ENCODE measurements at regions not wholly inside any gene's neighbourhood (a gene's known extent, or its start where the extent isn't known, plus 50 kb on each side); places are given as distances from the start of the nearest gene placed in this dataset.

DNA sequence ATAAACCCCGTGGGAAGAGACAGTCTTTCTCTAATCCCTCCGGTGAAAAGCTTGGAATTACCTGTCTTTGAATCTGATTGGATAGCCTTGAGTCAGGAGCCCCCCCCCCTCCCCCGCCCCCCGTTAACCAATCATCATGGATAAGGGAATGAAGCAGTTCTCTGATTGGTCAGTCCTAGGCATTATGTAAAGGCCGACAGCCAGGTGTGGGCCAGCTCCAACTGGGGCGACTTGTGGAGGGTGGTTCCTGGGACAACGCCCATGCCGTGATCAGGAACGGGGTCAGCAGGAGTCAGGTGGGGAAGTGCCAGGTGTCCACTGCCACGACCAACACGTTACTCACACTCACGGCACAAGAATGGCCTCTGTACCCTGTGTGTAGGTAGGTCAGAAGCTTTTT, 406.8 kb upstream of the SULF2 start:
- H3K36me3 ChIP-seq (ENCODE audit: insufficient read depth, low read length, poor library complexity, severe bottlenecking), result no peaks in the 10 kb centered on the region
- no peak for DNase-seq (ENCODE audit: low spot score)
- intact Hi-C loops (cut with micrococcal nuclease; ENCODE audit: unreplicated experiment), result no loop called here
- peaks cover 2% of the 10 kb centered on the region for H3K4me1 ChIP-seq (ENCODE audit: insufficient read depth, low read length, poor library complexity, severe bottlenecking)
- TF ChIP-seq CTCF (conservative IDR thresholded peaks at IDR 0.05; ENCODE audit: low read depth, low read length) (no peak), EZH2 (IDR thresholded peaks at IDR 0.05; ENCODE audit: borderline replicate concordance, low read depth, low read length, poor library complexity, severe bottlenecking) (no peak)
- H3K9me3 ChIP-seq (ENCODE audit: low read depth, low read length, poor library complexity, severe bottlenecking), result no peaks in the 10 kb centered on the region
- ChIA-PET CTCF (no interaction called here), POLR2A (ENCODE audit: low non-redundant PET) (no interaction called here)
- peaks cover 3% of the 10 kb centered on the region for H3K27me3 ChIP-seq (replicated peaks; ENCODE audit: insufficient read depth, low read depth, low read length, poor library complexity)
- no peak overlapping the region for H3K4me3 ChIP-seq (ENCODE audit: low read depth, low read length, poor library complexity, severe bottlenecking)
- H3K27ac ChIP-seq (ENCODE audit: low read depth, low read length, poor library complexity, severe bottlenecking), result no peak overlapping the region
- BruUV-seq (replicated peaks), result no TSS peak

- H3K4me3 ChIP-seq (ENCODE audit: low read depth, low read length, poor library complexity, severe bottlenecking), result no peak overlapping the region
- H3K9me3 ChIP-seq (ENCODE audit: low read depth, low read length, poor library complexity, severe bottlenecking), result no peaks in the 10 kb centered on the region
- TF ChIP-seq CTCF (conservative IDR thresholded peaks at IDR 0.05; ENCODE audit: low read depth, low read length) (no peak), EZH2 (IDR thresholded peaks at IDR 0.05; ENCODE audit: borderline replicate concordance, low read depth, low read length, poor library complexity, severe bottlenecking) (no peak)
- no peak for DNase-seq (ENCODE audit: low spot score)
- H3K27me3 ChIP-seq (replicated peaks; ENCODE audit: insufficient read depth, low read depth, low read length, poor library complexity), result peaks cover 3% of the 10 kb centered on the region
- no TSS peak for BruUV-seq (replicated peaks)
- H3K4me1 ChIP-seq (ENCODE audit: insufficient read depth, low read length, poor library complexity, severe bottlenecking), result peaks cover 4% of the 10 kb centered on the region
- ChIA-PET CTCF (no interaction called here), POLR2A (ENCODE audit: low non-redundant PET) (no interaction called here)
- no peaks in the 10 kb centered on the region for H3K36me3 ChIP-seq (ENCODE audit: insufficient read depth, low read length, poor library complexity, severe bottlenecking)
- intact Hi-C loops (cut with micrococcal nuclease; ENCODE audit: unreplicated experiment), result no loop called here
- H3K27ac ChIP-seq (ENCODE audit: low read depth, low read length, poor library complexity, severe bottlenecking), result no peak overlapping the region
Measured at GRCh38 chr20:48191200-48191599, 405.9 kb upstream of the SULF2 start.

DNA sequence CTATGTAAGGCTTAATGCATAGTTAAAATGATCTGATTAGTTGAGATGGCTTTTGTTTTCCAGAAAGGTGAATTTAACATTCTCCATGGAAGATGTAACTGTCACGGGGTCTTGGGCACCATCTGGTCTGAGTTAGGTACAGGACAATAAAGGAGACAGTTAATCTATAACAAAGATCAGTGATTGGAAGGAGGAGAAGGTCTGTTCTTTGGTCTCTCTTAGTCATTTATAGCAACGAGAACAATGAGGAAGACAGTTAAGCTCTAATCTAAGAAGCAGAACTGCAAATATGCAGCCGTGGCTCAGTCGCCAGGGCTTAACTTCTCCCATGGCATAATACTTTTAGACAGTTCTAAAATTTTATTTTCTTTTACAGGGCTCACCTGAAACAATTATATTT, 405.5 kb upstream of the SULF2 start:
- Histone ChIP-seq H3K36me3 (ENCODE audit: insufficient read depth, low read length, poor library complexity, severe bottlenecking) (no peaks in the 10 kb centered on the region), H3K4me1 (ENCODE audit: insufficient read depth, low read length, poor library complexity, severe bottlenecking) (peaks cover 4% of the 10 kb centered on the region), H3K27ac (ENCODE audit: low read depth, low read length, poor library complexity, severe bottlenecking) (no peak overlapping the region), H3K4me3 (ENCODE audit: low read depth, low read length, poor library complexity, severe bottlenecking) (no peak overlapping the region), H3K27me3 (replicated peaks; ENCODE audit: insufficient read depth, low read depth, low read length, poor library complexity) (peaks cover 3% of the 10 kb centered on the region), H3K9me3 (ENCODE audit: low read depth, low read length, poor library complexity, severe bottlenecking) (no peaks in the 10 kb centered on the region)
- TF ChIP-seq EZH2 (IDR thresholded peaks at IDR 0.05; ENCODE audit: borderline replicate concordance, low read depth, low read length, poor library complexity, severe bottlenecking) (no peak), CTCF (conservative IDR thresholded peaks at IDR 0.05; ENCODE audit: low read depth, low read length) (no peak)
- ChIA-PET CTCF (no interaction called here), POLR2A (ENCODE audit: low non-redundant PET) (no interaction called here)
- no TSS peak for BruUV-seq (replicated peaks)
- intact Hi-C loops (cut with micrococcal nuclease; ENCODE audit: unreplicated experiment), result no loop called here
- DNase-seq (ENCODE audit: low spot score), result no peak

All from A673 (cell line).